K562 (cell line): ENCODE measurements at regions not wholly inside any gene's neighbourhood (a gene's known extent, or its start where the extent isn't known, plus 50 kb on each side); places are given as distances from the start of the nearest gene placed in this dataset.

Experiments used
- E2F4 ChIP-seq: sonication (generic); formaldehyde crosslinking; IDR thresholded peaks from 2 replicates; pipeline ENCODE4 v1.8.0; 2022; ENCODE audit warnings: mild to moderate bottlenecking, low read depth, missing genetic modification reagents
- MBD1 ChIP-seq: fragments of 250-450 bp; sonication (Bioruptor Pico); IDR thresholded peaks from 2 replicates; pipeline ENCODE4 v1.8.0; 2022; ENCODE audit warnings: inconsistent platforms
- MCM3 ChIP-seq: fragments of 450-650 bp; IDR thresholded peaks from 2 replicates; pipeline ENCODE4 v1.6.1; 2016
- PCBP2 ChIP-seq: fragments of 200-400 bp; formaldehyde crosslinking; IDR thresholded peaks from 2 replicates; pipeline ENCODE4 v1.6.1; 2018; ENCODE audit warnings: low read length, low read depth, mild to moderate bottlenecking, moderate library complexity; ENCODE audit not compliant: poor library complexity, severe bottlenecking
- STAT6 ChIP-seq: sonication (generic); formaldehyde crosslinking; IDR thresholded peaks from 2 replicates; pipeline ENCODE4 v1.8.1; 2023; ENCODE audit warnings: mild to moderate bottlenecking, missing genetic modification reagents
- TRIM25 ChIP-seq: fragments of 450-650 bp; IDR thresholded peaks from 2 replicates; pipeline ENCODE4 v1.7.0; 2016; ENCODE audit warnings: borderline replicate concordance
- TSC22D4 ChIP-seq: fragments of 450-650 bp; IDR thresholded peaks from 2 replicates; pipeline ENCODE4 v1.6.1; 2016; ENCODE audit warnings: missing genetic modification characterization, missing biosample characterization, control low read depth
- ZFP30 ChIP-seq: fragments of 250-450 bp; sonication (Bioruptor Pico); IDR thresholded peaks from 2 replicates; pipeline ENCODE4 v1.8.0; 2022; ENCODE audit warnings: moderate library complexity, mild to moderate bottlenecking, inconsistent platforms, borderline replicate concordance
- ZNF140 ChIP-seq: fragments of 250-450 bp; sonication (Bioruptor Pico); IDR thresholded peaks from 2 replicates; pipeline ENCODE4 v1.8.0; 2021; ENCODE audit warnings: moderate library complexity, mild to moderate bottlenecking, inconsistent platforms
- ZNF584 ChIP-seq: fragments of 200-800 bp; sonication (Bioruptor generic); IDR thresholded peaks from 2 replicates; pipeline ENCODE4 v1.6.1; 2016; ENCODE audit warnings: low read depth, mild to moderate bottlenecking, missing genetic modification characterization, missing compliant biosample characterization

- TF ChIP-seq ZNF140 (CRISPR knock-in tag), result no peak
- no peak for TF ChIP-seq MCM3
- no peak for TF ChIP-seq MBD1 (CRISPR knock-in tag)
- TF ChIP-seq TRIM25, result no peak
- TF ChIP-seq STAT6 (CRISPR knock-in tag), result no peak
- no peak for TF ChIP-seq PCBP2
- TF ChIP-seq E2F4 (CRISPR knock-in tag), result no peak
- TF ChIP-seq ZFP30 (CRISPR knock-in tag), result no peak
- TF ChIP-seq ZNF584 (CRISPR knock-in tag), result no peak
- TF ChIP-seq TSC22D4 (tag), result no peak
Observed at GRCh38 chr13:73166204-73166603, 107.4 kb downstream of the KLF5 start (continued).
